ENCODE measurements at regions not wholly inside any gene's neighbourhood (a gene's known extent, or its start where the extent isn't known, plus 50 kb on each side); places are given as distances from the start of the nearest gene placed in this dataset.
"Not testable (repeated sequence)": the region's sequence is repeated elsewhere in the genome, so short reads cannot be mapped to it uniquely, and the experiment has no call there.

GRCh38 chr4:31702326-31702725 lies 982.2 kb downstream of the PCDH7 start:
- in situ Hi-C loops (cut with MboI; ENCODE audit: low pct_unique_long_range_greater_than_20kb in 2 of 9, low sequenced_read_pairs in 9 of 9, unreplicated experiment in 9 of 9): no loop called here
- WGBS, 10 experiments: 0 to 92% (median 76%) methylated on average over 2 of the region's 2 CpGs; no CpG with 5 or more reads in 1 of the 10 experiments
- ATAC-seq (replicated peaks in 6 of 8): no peak
- Histone ChIP-seq H3K4me3 (no peak overlapping the region), H3K4me1 (replicated peaks in 1 of 2) (no peaks in the 10 kb centered on the region), H3K27ac (no peak overlapping the region)

DNA sequence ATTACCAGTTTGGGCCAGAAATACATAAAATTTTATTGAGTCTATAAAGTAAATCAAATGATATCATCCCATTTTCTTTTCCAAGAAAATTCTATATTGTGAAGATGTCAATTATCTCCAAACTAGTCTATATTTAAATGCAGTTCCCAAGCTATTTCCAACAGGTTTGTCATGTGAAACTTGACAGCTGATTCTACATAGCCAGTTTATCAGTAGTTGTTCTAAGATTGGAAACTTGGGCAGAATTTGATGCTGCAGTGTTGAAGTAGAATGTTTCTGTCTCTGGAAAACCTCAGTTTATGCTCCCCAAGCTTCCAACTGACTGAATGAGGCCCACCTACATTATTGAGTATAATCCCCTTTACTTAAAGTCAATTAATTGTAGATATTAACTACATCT lies 994.1 kb downstream of the PCDH7 start:
- in situ Hi-C loops (cut with MboI; ENCODE audit: low pct_unique_long_range_greater_than_20kb in 2 of 9, low sequenced_read_pairs in 9 of 9, unreplicated experiment in 9 of 9): no loop called here
- Histone ChIP-seq H3K27ac (no peak overlapping the region), H3K4me3 (no peak overlapping the region), H3K4me1 (replicated peaks in 1 of 2) (no peaks in the 10 kb centered on the region)
- ATAC-seq (replicated peaks in 6 of 8): no peak

GRCh38 chr4:31715302-31715701 lies 995.1 kb downstream of the PCDH7 start:
- peak in 2 of 8 experiments; percentile 47 to 61 for ATAC-seq (replicated peaks in 6 of 8)
- no peak overlapping the region for H3K27ac ChIP-seq
- H3K4me3 ChIP-seq: no peak overlapping the region
- WGBS, 10 experiments: 0 to 40% methylated on average over 1 of the region's 1 CpG; no CpG with 5 or more reads in 8 of the 10 experiments
- H3K4me1 ChIP-seq (replicated peaks in 1 of 2): no peaks in the 10 kb centered on the region
- in situ Hi-C loops (cut with MboI; ENCODE audit: low pct_unique_long_range_greater_than_20kb in 2 of 9, low sequenced_read_pairs in 9 of 9, unreplicated experiment in 9 of 9): no loop called here

GRCh38 chr4:31727030-31727429 lies 1006.9 kb downstream of the PCDH7 start:
- no peak for ATAC-seq (replicated peaks in 6 of 8)
- H3K4me1 ChIP-seq (replicated peaks in 1 of 2): no peaks in the 10 kb centered on the region
- H3K27ac ChIP-seq: no peak overlapping the region
- H3K4me3 ChIP-seq: no peak overlapping the region
- 0 to 100% (median 66%) methylated on average over 1 of the region's 1 CpG; no CpG with 5 or more reads in 4 of the 10 experiments for WGBS, 10 experiments
- in situ Hi-C loops (cut with MboI; ENCODE audit: low pct_unique_long_range_greater_than_20kb in 2 of 9, low sequenced_read_pairs in 9 of 9, unreplicated experiment in 9 of 9): no loop called here

DNA sequence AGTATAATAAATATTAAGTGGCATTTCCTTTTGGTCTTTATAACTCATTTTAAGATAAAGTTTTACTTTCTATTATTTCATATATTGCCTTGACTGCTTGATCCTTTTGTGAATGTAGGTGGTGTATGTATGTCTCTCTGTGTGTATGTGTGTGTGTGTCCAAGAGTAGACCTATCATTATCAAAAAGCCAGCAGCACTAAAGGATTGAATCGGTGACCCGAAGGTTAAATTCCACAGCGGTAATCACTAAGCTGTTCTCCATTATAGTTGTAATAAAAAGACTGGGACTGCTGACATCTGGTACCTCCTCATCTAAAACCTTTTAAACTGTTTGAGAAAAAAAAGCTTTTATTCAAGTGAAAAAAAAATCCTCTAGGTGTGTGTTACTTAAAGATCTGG lies 1014.8 kb downstream of the PCDH7 start:
- in situ Hi-C loops (cut with MboI; ENCODE audit: low pct_unique_long_range_greater_than_20kb in 2 of 9, low sequenced_read_pairs in 9 of 9, unreplicated experiment in 9 of 9): no loop called here
- Histone ChIP-seq H3K27ac (no peak overlapping the region), H3K4me1 (replicated peaks in 1 of 2) (no peaks in the 10 kb centered on the region), H3K4me3 (no peak overlapping the region)
- 0 to 100% (median 50%) methylated on average over 1 to 3 of the region's 3 CpGs; no CpG with 5 or more reads in 2 of the 10 experiments for WGBS, 10 experiments
- ATAC-seq (replicated peaks in 6 of 8): no peak

DNA sequence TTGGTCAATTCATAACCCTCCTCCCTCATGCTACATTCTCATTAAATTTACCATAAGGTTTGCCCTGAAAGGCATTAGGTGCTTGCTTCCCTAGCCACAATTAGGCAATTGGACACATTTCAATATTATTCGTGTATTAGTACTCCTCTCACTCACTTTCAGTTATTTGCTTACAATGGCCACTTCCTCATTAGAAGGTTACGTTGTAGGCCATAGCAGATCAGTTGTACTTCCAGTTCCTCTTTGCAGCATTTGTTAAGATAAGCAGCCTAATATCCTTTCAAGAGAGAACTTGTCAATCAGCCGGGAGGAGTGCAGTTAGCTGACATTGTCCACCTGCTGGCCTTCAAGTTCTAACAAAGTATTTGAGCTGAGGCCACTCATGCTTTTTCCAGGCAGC lies 1017.2 kb downstream of the PCDH7 start:
- in situ Hi-C loops (cut with MboI; ENCODE audit: low pct_unique_long_range_greater_than_20kb in 2 of 9, low sequenced_read_pairs in 9 of 9, unreplicated experiment in 9 of 9): no loop called here
- H3K4me1 ChIP-seq (replicated peaks in 1 of 2): no peaks in the 10 kb centered on the region
- WGBS, 10 experiments: 0 to 100% (median 88%) methylated on average over 1 to 3 of the region's 3 CpGs; no CpG with 5 or more reads in 1 of the 10 experiments
- no peak overlapping the region for H3K27ac ChIP-seq
- H3K4me3 ChIP-seq: no peak overlapping the region
- no peak for ATAC-seq (replicated peaks in 6 of 8)

DNA sequence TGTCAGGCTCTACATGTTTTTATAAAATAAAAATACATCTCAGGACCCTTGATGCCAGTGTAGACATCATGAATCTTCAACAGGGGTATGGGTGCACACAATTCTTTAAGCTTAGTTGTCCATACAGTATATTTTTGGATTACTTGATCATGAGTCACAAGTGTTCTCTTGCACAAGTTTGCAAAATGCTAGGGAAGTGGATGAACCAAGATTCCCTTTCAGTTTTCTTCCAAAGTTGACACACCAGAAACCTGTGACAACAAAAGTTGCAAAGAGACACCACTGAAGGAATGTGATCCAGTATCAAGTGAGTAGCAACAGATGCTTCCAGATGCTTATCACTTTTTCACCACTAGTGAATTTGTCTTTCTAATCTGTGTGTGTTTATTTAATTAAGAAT lies 1021.2 kb downstream of the PCDH7 start:
- ATAC-seq (replicated peaks in 6 of 8): no peak
- Histone ChIP-seq H3K27ac (no peak overlapping the region), H3K4me3 (no peak overlapping the region), H3K4me1 (replicated peaks in 1 of 2) (no peaks in the 10 kb centered on the region)
- in situ Hi-C loops (cut with MboI; ENCODE audit: low pct_unique_long_range_greater_than_20kb in 2 of 9, low sequenced_read_pairs in 9 of 9, unreplicated experiment in 9 of 9): no loop called here

DNA sequence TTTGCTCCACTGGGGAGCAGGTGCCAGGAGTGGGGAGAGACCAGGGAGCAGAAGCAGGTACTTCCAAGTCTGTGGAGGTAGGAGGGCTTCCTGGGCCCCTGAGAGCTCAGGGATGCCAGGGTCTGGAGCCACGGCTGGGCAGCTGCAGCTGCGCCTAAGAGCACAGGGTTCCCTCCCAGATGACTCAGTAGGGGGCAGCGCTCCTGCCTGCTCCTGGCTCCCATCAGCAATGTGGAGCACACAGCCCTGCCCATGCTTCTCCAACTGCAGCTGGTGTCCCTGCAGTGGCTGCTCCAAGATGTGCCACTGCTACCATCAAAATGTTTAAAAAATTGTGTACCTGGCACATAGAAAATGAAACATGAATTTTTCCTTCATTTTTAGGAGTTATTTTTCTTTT lies 1028.2 kb downstream of the PCDH7 start:
- Histone ChIP-seq H3K4me3 (no peak overlapping the region), H3K4me1 (replicated peaks in 1 of 2) (no peaks in the 10 kb centered on the region), H3K27ac (no peak overlapping the region)
- in situ Hi-C loops (cut with MboI; ENCODE audit: low pct_unique_long_range_greater_than_20kb in 2 of 9, low sequenced_read_pairs in 9 of 9, unreplicated experiment in 9 of 9): no loop called here
- ATAC-seq (replicated peaks in 6 of 8): peak in 1 of 8 experiments; percentile 67
- 0 to 100% methylated on average over 1 to 3 of the region's 3 CpGs; no CpG with 5 or more reads in 8 of the 10 experiments for WGBS, 10 experiments

DNA sequence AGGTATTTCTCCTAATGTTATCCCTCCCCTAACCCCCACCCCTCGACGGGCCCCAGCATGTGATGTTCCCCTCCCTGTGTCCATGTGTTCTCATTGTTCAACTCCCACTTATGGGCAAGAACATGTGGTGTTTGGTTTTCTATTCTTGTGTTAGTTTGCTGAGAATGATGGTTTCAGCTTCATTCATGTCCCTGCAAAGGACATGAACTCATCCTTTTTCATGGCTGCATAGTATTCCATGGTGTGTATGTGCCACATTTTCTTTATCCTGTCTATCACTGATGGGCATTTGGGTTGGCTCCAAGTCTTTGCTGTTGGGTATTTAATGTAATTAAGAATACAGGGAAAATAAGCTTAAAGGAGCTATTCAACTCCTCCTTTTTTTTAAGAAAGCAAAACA lies 1030.4 kb downstream of the PCDH7 start:
- no CpG with 5 or more reads among the region's 2 CpGs for WGBS, 10 experiments
- H3K27ac ChIP-seq; H3K4me3 ChIP-seq; H3K4me1 ChIP-seq (replicated peaks in 1 of 2); ATAC-seq (replicated peaks in 6 of 8); in situ Hi-C loops (cut with MboI; ENCODE audit: low pct_unique_long_range_greater_than_20kb in 2 of 9, low sequenced_read_pairs in 9 of 9, unreplicated experiment in 9 of 9): not testable (repeated sequence)

DNA sequence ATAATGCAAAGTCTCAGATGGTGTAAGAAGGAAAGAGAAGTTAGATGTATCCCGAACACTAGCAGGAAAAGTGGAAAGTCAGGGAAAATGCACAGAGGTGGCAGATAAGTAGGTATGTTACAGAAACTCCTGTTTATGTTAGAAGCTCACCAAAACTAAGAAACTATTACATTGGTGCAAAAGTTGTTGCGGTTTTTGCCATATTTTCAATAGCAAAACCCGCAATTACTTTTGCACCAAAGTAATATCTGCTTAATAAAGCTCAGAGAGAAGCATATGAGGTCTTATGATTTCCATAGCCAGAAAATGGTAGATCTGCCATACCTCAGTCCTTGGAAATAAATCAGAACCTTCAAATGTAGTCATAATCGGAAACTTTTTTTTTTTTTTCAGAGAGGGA lies 1035.6 kb downstream of the PCDH7 start:
- peaks cover 0 to 6% of the 10 kb centered on the region in 2 donors for H3K4me1 ChIP-seq (replicated peaks in 1 of 2)
- no peak for ATAC-seq (replicated peaks in 6 of 8)
- in situ Hi-C loops (cut with MboI; ENCODE audit: low pct_unique_long_range_greater_than_20kb in 2 of 9, low sequenced_read_pairs in 9 of 9, unreplicated experiment in 9 of 9): no loop called here
- 0 to 100% (median 54%) methylated on average over 2 to 4 of the region's 4 CpGs; no CpG with 5 or more reads in 2 of the 10 experiments for WGBS, 10 experiments
- H3K4me3 ChIP-seq: no peak overlapping the region
- H3K27ac ChIP-seq: no peak overlapping the region

GRCh38 chr4:31768756-31769155 lies 1048.6 kb downstream of the PCDH7 start:
- H3K4me3 ChIP-seq: no peak overlapping the region
- in situ Hi-C loops (cut with MboI; ENCODE audit: low pct_unique_long_range_greater_than_20kb in 2 of 9, low sequenced_read_pairs in 9 of 9, unreplicated experiment in 9 of 9): no loop called here
- no peak overlapping the region for H3K27ac ChIP-seq
- H3K4me1 ChIP-seq (replicated peaks in 1 of 2): no peaks in the 10 kb centered on the region
- ATAC-seq (replicated peaks in 6 of 8): no peak

- no peak for ATAC-seq (replicated peaks in 6 of 8)
- WGBS, 10 experiments: 0 to 100% (median 86%) methylated on average over 1 to 2 of the region's 2 CpGs; no CpG with 5 or more reads in 1 of the 10 experiments
- in situ Hi-C loops (cut with MboI; ENCODE audit: low pct_unique_long_range_greater_than_20kb in 2 of 9, low sequenced_read_pairs in 9 of 9, unreplicated experiment in 9 of 9): no loop called here
These were observed 1063.1 kb downstream of the PCDH7 start for GRCh38 chr4:31783311-31783710.

DNA sequence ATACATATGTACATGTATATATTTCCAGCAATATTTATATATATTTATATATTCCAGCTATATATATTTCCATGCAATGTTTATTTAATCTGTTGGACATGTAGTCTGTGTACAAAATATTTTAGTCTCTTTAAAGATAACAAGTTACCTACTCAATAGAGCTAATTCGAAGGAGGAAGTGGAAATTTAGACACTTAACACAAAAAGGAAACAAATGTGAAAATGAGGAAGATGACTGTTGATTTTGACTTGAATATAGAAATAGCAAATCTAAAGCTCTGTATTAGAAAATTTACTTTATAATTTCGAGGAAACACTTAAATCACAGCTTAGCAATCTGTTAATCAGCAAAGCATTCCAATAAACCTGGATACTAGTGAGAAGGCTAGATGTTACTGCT lies 1064.4 kb downstream of the PCDH7 start:
- no peak overlapping the region for H3K27ac ChIP-seq
- 0 to 75% (median 50%) methylated on average over 1 to 2 of the region's 2 CpGs for WGBS, 10 experiments
- H3K4me3 ChIP-seq: no peak overlapping the region
- ATAC-seq (replicated peaks in 6 of 8): no peak
- in situ Hi-C loops (cut with MboI; ENCODE audit: low pct_unique_long_range_greater_than_20kb in 2 of 9, low sequenced_read_pairs in 9 of 9, unreplicated experiment in 9 of 9): no loop called here
- no peaks in the 10 kb centered on the region for H3K4me1 ChIP-seq (replicated peaks in 1 of 2)

More at GRCh38 chr4:31783311-31783710, 1063.1 kb downstream of the PCDH7 start:
- Histone ChIP-seq H3K4me1 (replicated peaks in 1 of 2) (no peaks in the 10 kb centered on the region), H3K4me3 (no peak overlapping the region), H3K27ac (no peak overlapping the region)

DNA sequence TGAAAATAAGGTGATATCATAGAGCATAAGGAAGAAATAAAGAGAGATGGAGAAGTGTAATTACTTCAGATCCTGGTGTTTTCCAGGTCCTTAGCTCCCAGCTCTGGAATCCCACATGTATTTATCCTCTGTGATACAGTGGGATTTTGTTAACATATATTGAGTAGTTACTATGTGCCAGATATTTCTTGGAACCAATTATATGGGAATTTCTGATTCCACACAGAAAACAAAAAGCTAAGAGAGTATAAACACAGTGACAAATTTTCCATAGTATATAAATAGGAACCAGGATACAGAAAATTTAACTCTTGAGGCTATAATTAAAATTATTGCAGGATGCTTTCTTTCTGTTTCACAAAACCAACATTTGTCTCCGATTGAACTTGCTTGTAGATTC lies 1067.5 kb downstream of the PCDH7 start:
- ATAC-seq (replicated peaks in 6 of 8): no peak
- WGBS, 10 experiments: 0 to 100% (median 77%) methylated on average over 1 of the region's 1 CpG; no CpG with 5 or more reads in 1 of the 10 experiments
- Histone ChIP-seq H3K27ac (no peak overlapping the region), H3K4me3 (no peak overlapping the region), H3K4me1 (replicated peaks in 1 of 2) (no peaks in the 10 kb centered on the region)
- in situ Hi-C loops (cut with MboI; ENCODE audit: low pct_unique_long_range_greater_than_20kb in 2 of 9, low sequenced_read_pairs in 9 of 9, unreplicated experiment in 9 of 9): no loop called here

GRCh38 chr4:31788676-31789075 lies 1068.5 kb downstream of the PCDH7 start:
- H3K27ac ChIP-seq: no peak overlapping the region
- WGBS, 10 experiments: 0 to 90% (median 60%) methylated on average over 1 to 2 of the region's 2 CpGs

More at GRCh38 chr4:31788676-31789075, 1068.5 kb downstream of the PCDH7 start:
- H3K4me1 ChIP-seq (replicated peaks in 1 of 2): no peaks in the 10 kb centered on the region
- H3K4me3 ChIP-seq: no peak overlapping the region
- ATAC-seq (replicated peaks in 6 of 8): no peak
- in situ Hi-C loops (cut with MboI; ENCODE audit: low pct_unique_long_range_greater_than_20kb in 2 of 9, low sequenced_read_pairs in 9 of 9, unreplicated experiment in 9 of 9): no loop called here
